A673 (cell line): ENCODE measurements at regions not wholly inside any gene's neighbourhood (a gene's known extent, or its start where the extent isn't known, plus 50 kb on each side); places are given as distances from the start of the nearest gene placed in this dataset.

Experiments used
- BruUV-seq: library from RNA; stranded (reverse); fragments of 400-500 nt; replicated peaks from 2 replicates; lab custom pipeline; 2021; lab: Mats Ljungman, UMichigan
- CTCF ChIA-PET: fragments of 300-600 bp; sonication (Branson Sonifier 250); formaldehyde crosslinking; loops from one replicate; lab custom pipeline; 2022; ENCODE audit warnings: antibody characterized with exemption; lab: Charles Lee
- POLR2A ChIA-PET: fragments of 300-600 bp; sonication (Branson Sonifier 250); formaldehyde crosslinking; loops from one replicate; lab custom pipeline; 2022; ENCODE audit warnings: antibody characterized with exemption; ENCODE audit not compliant: low non-redundant PET; lab: Charles Lee
- DNase-seq: peaks from one replicate; pipeline ENCODE4 v3.0.0-alpha.2; 2015; ENCODE audit warnings: low spot score
- H3K27ac ChIP-seq: fragments of 200-600 bp; sonication (generic); 2 replicates; pipeline ENCODE4 v1.5.1; 2016; ENCODE audit warnings: mixed run types, low read depth, mild to moderate bottlenecking, mixed read lengths, antibody characterized with exemption, low read length; ENCODE audit not compliant: poor library complexity, severe bottlenecking
- H3K27me3 ChIP-seq: fragments of 200-600 bp; sonication (generic); replicated peaks from 2 replicates; pipeline ENCODE4 v1.6.1; 2017; ENCODE audit warnings: mixed run types, low read depth, mild to moderate bottlenecking, mixed read lengths, antibody characterized with exemption, low read length; ENCODE audit not compliant: insufficient read depth, poor library complexity
- H3K36me3 ChIP-seq: fragments of 200-600 bp; sonication (generic); 2 replicates; pipeline ENCODE4 v1.6.1; 2016; ENCODE audit warnings: mixed run types, mild to moderate bottlenecking, mixed read lengths, antibody characterized with exemption, low read length; ENCODE audit not compliant: insufficient read depth, poor library complexity, severe bottlenecking
- H3K4me1 ChIP-seq: fragments of 200-600 bp; sonication (generic); 2 replicates; pipeline ENCODE4 v1.6.1; 2017; ENCODE audit warnings: mixed run types, mild to moderate bottlenecking, mixed read lengths, antibody characterized with exemption, low read length; ENCODE audit not compliant: insufficient read depth, poor library complexity, severe bottlenecking
- H3K4me3 ChIP-seq: fragments of 200-600 bp; sonication (generic); 2 replicates; pipeline ENCODE4 v1.5.1; 2016; ENCODE audit warnings: low read depth, mixed run types, mild to moderate bottlenecking, mixed read lengths, low read length; ENCODE audit not compliant: poor library complexity, severe bottlenecking
- H3K9me3 ChIP-seq: fragments of 200-600 bp; sonication (generic); 2 replicates; pipeline ENCODE4 v1.6.1; 2016; ENCODE audit warnings: mixed run types, low read depth, mild to moderate bottlenecking, mixed read lengths, antibody characterized with exemption, low read length; ENCODE audit not compliant: poor library complexity, severe bottlenecking
- EZH2 ChIP-seq: fragments of 200-600 bp; sonication (generic); IDR thresholded peaks from 2 replicates; pipeline ENCODE4 v1.6.1; 2017; ENCODE audit warnings: borderline replicate concordance, low read depth, mild to moderate bottlenecking, mixed read lengths, antibody characterized with exemption, low read length; ENCODE audit not compliant: poor library complexity, severe bottlenecking
- intact Hi-C: fragments of 100-400 bp; cut with micrococcal nuclease; formaldehyde crosslinking; loops from one replicate; pipeline ENCODE4 v1.10.0; 2022; ENCODE audit not compliant: unreplicated experiment
- TF ChIP-seq, protein P1 (sequence below): fragments of 300-800, 200-600 bp; sonication (generic); conservative IDR thresholded peaks from 2 replicates; pipeline ENCODE4 v1.5.1; 2017; ENCODE audit warnings: low read depth, mild to moderate bottlenecking, antibody characterized with exemption, low read length, moderate library complexity, mixed read lengths

DNA sequence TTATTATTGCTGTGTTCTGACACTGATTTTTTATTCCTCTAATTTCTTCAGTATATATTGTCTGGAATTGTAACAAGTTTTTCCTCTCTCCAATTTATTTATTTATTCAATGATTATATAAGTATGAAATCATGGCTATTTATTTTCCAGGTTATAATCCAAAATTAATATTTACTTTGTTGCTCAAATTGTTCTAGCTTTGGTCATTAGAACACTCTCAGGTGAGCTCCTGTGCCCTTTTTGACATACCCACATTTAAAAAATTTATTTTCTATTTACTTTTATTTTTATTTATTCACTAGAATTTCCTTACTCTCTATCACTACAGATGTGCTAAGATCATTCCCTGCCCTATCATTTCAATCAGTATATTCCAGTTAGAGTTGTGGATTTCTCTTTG lies 70.2 kb downstream of the PPP1R2C start:
- H3K36me3 ChIP-seq, result no peaks in the 10 kb centered on the region
- H3K4me1 ChIP-seq, result no peaks in the 10 kb centered on the region
- H3K27ac ChIP-seq, result no peak overlapping the region
- ChIA-PET CTCF (no interaction called here), POLR2A (interaction anchor here (0.6 kb wide), 1 partner anchor 45 kb away, joined by 4 read pairs; no protein-coding TSS in a partner anchor)
- H3K9me3 ChIP-seq, result no peaks in the 10 kb centered on the region
- no TSS peak for BruUV-seq
- DNase-seq, result no peak
- intact Hi-C loops, result no loop called here
- no peaks in the 10 kb centered on the region for H3K27me3 ChIP-seq
- no peak for TF ChIP-seq EZH2
- TF ChIP-seq, protein P1, sequence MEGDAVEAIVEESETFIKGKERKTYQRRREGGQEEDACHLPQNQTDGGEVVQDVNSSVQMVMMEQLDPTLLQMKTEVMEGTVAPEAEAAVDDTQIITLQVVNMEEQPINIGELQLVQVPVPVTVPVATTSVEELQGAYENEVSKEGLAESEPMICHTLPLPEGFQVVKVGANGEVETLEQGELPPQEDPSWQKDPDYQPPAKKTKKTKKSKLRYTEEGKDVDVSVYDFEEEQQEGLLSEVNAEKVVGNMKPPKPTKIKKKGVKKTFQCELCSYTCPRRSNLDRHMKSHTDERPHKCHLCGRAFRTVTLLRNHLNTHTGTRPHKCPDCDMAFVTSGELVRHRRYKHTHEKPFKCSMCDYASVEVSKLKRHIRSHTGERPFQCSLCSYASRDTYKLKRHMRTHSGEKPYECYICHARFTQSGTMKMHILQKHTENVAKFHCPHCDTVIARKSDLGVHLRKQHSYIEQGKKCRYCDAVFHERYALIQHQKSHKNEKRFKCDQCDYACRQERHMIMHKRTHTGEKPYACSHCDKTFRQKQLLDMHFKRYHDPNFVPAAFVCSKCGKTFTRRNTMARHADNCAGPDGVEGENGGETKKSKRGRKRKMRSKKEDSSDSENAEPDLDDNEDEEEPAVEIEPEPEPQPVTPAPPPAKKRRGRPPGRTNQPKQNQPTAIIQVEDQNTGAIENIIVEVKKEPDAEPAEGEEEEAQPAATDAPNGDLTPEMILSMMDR, result no peak
- no peak overlapping the region for H3K4me3 ChIP-seq

DNA sequence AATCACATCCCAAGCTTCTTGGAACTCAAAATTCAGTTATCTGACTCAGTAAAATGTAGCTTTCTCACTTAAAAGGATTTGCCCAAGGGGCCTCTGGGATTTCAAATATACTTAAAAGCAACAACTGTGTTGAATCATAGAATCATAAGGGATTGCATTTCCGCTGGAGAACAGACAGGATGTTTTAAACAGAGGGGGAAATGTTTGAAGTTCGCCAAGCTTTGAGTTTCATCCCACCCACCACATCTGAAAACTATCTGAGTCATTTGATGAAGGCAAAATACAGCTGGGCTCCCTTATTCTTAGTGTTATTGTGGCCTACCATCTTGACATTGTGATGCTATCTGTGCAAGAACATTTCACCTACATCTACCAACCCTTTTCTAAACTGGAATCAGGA lies 73.5 kb downstream of the PPP1R2C start:
- Histone ChIP-seq H3K4me3 (no peak overlapping the region), H3K4me1 (no peaks in the 10 kb centered on the region), H3K36me3 (no peaks in the 10 kb centered on the region), H3K27me3 (no peaks in the 10 kb centered on the region), H3K9me3 (no peaks in the 10 kb centered on the region), H3K27ac (no peak overlapping the region)
- ChIA-PET POLR2A (no interaction called here), CTCF (no interaction called here)
- TF ChIP-seq EZH2, result no peak
- TF ChIP-seq, protein P1, result no peak
- no TSS peak for BruUV-seq
- intact Hi-C loops, result no loop called here
- no peak for DNase-seq

- ChIA-PET CTCF (no interaction called here), POLR2A (no interaction called here)
- Histone ChIP-seq H3K36me3 (no peaks in the 10 kb centered on the region), H3K9me3 (no peaks in the 10 kb centered on the region), H3K4me3 (no peak overlapping the region), H3K27me3 (no peaks in the 10 kb centered on the region), H3K4me1 (no peaks in the 10 kb centered on the region), H3K27ac (no peak overlapping the region)
- TF ChIP-seq EZH2, result no peak
- TF ChIP-seq, protein P1, result no peak
- no peak for DNase-seq
- no TSS peak for BruUV-seq
- intact Hi-C loops, result no loop called here
Measured at GRCh38 chrX:42697544-42697943, 80.4 kb downstream of the PPP1R2C start.
